ENCODE measurements at regions not wholly inside any gene's neighbourhood (a gene's known extent, or its start where the extent isn't known, plus 50 kb on each side); places are given as distances from the start of the nearest gene placed in this dataset.

DNA sequence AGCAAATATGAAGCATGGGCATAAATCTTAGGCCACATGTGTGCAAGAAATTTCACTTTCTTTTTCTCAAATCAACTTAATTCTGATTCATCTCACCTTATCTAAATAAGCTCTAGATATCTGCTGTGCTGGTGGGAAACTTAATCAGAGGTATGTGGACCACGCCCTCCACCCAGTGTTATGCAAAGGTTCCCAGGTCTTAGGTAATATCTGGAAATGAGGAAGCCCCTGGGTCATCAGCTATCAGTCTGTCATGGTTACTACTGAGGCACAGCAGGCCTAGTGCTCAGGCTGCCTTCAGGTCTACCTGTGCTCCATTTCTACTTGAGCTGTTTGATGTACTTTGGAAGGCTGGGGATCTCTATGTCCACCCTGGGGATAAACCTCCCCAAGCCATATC lies 134.4 kb upstream of the KCNH8 start:
- H3F3A ChIP-seq (ENCODE audit: low read depth) = no peaks in the 10 kb centered on the region
- H3K4me2 ChIP-seq = no peak overlapping the region
- no peak overlapping the region for H3K4me3 ChIP-seq
- H3K9ac ChIP-seq = no peak overlapping the region
- Mint-ChIP-seq H3K9me3 (no peaks in the 10 kb centered on the region), H3K27ac (no peak overlapping the region), H3K27me3 (ENCODE audit: insufficient read depth, low read depth) (no peaks in the 10 kb centered on the region), H3K4me1 (peaks cover 8% of the 10 kb centered on the region), H3K4me3 (no peak overlapping the region), H3K36me3 (no peaks in the 10 kb centered on the region)
- DNase-seq (ENCODE audit: low spot score) = no peak
- no peak for TF ChIP-seq EZH2phosphoT487 (IDR thresholded peaks at IDR 0.05)
- TF ChIP-seq EZH2 (IDR thresholded peaks at IDR 0.05) = no peak
- no peak for TF ChIP-seq CTCF (IDR thresholded peaks at IDR 0.05)
- H3K79me2 ChIP-seq (ENCODE audit: low read depth) = no peaks in the 10 kb centered on the region
- H3K36me3 ChIP-seq = no peaks in the 10 kb centered on the region
- H3K9me3 ChIP-seq (ENCODE audit: low read depth) = no peaks in the 10 kb centered on the region
- H3K27ac ChIP-seq = no peak overlapping the region
- H3K27me3 ChIP-seq = no peaks in the 10 kb centered on the region
- H3K4me1 ChIP-seq = no peaks in the 10 kb centered on the region
- H4K20me1 ChIP-seq (ENCODE audit: low read depth) = no peaks in the 10 kb centered on the region
- H2AFZ ChIP-seq (replicated peaks) = no peak overlapping the region

GRCh38 chr3:19012846-19013245 lies 135.5 kb upstream of the KCNH8 start:
- Histone ChIP-seq H3K9me3 (ENCODE audit: low read depth) (no peaks in the 10 kb centered on the region), H3K4me2 (no peak overlapping the region), H3K9ac (no peak overlapping the region), H4K20me1 (ENCODE audit: low read depth) (no peaks in the 10 kb centered on the region), H3K79me2 (ENCODE audit: low read depth) (no peaks in the 10 kb centered on the region), H3F3A (ENCODE audit: low read depth) (no peaks in the 10 kb centered on the region), H3K4me3 (no peak overlapping the region), H3K36me3 (no peaks in the 10 kb centered on the region), H3K4me1 (no peaks in the 10 kb centered on the region), H3K27me3 (no peaks in the 10 kb centered on the region), H2AFZ (replicated peaks) (no peak overlapping the region), H3K27ac (no peak overlapping the region)
- no peaks in the 10 kb centered on the region for H3K9me3 Mint-ChIP-seq
- TF ChIP-seq EZH2phosphoT487 (IDR thresholded peaks at IDR 0.05) (no peak), EZH2 (IDR thresholded peaks at IDR 0.05) (no peak), CTCF (IDR thresholded peaks at IDR 0.05) (no peak)
- no peak overlapping the region for H3K27ac Mint-ChIP-seq
- H3K4me1 Mint-ChIP-seq = peaks cover 8% of the 10 kb centered on the region
- no peak overlapping the region for H3K4me3 Mint-ChIP-seq
- no peaks in the 10 kb centered on the region for H3K27me3 Mint-ChIP-seq (ENCODE audit: insufficient read depth, low read depth)
- no peaks in the 10 kb centered on the region for H3K36me3 Mint-ChIP-seq
- DNase-seq (ENCODE audit: low spot score) = no peak

- H3K9ac ChIP-seq = no peak overlapping the region
- H3K36me3 ChIP-seq = no peaks in the 10 kb centered on the region
- H3K4me3 ChIP-seq = no peak overlapping the region
- Mint-ChIP-seq H3K36me3 (no peaks in the 10 kb centered on the region), H3K4me1 (no peaks in the 10 kb centered on the region), H3K4me3 (no peak overlapping the region), H3K9me3 (no peaks in the 10 kb centered on the region), H3K27me3 (ENCODE audit: insufficient read depth, low read depth) (no peaks in the 10 kb centered on the region), H3K27ac (no peak overlapping the region)
- H3K79me2 ChIP-seq (ENCODE audit: low read depth) = no peaks in the 10 kb centered on the region
- no peak overlapping the region for H3K4me2 ChIP-seq
- no peak for DNase-seq (ENCODE audit: low spot score)
- no peaks in the 10 kb centered on the region for H4K20me1 ChIP-seq (ENCODE audit: low read depth)
- no peaks in the 10 kb centered on the region for H3K27me3 ChIP-seq
- TF ChIP-seq EZH2phosphoT487 (IDR thresholded peaks at IDR 0.05) (no peak), EZH2 (IDR thresholded peaks at IDR 0.05) (no peak), CTCF (IDR thresholded peaks at IDR 0.05) (no peak)
- no peaks in the 10 kb centered on the region for H3F3A ChIP-seq (ENCODE audit: low read depth)
- no peaks in the 10 kb centered on the region for H3K4me1 ChIP-seq
- no peak overlapping the region for H3K27ac ChIP-seq
- H2AFZ ChIP-seq (replicated peaks) = no peak overlapping the region
- H3K9me3 ChIP-seq (ENCODE audit: low read depth) = no peaks in the 10 kb centered on the region
These were observed 145.7 kb upstream of the KCNH8 start for GRCh38 chr3:19002606-19003005.

DNA sequence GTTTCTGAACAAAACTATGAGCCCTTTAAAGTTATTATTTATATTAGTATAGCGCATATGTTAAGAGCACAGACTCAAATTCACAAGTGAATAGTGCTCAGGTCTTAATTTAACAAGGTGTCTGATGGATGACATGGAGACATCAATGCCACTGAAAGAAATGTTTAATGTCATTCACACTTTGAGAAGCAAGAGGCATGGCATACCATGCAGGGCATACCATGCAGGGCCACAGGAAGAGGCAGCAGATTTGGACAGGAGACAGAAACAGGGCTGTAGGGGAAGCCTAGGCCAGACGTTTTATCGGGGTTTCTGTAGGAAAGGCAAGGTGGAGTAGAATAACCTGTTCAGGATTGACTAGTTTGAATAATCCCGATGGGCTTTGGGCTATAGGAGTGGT lies 150.2 kb upstream of the KCNH8 start:
- no peaks in the 10 kb centered on the region for H3K4me1 ChIP-seq
- H3K27ac ChIP-seq = no peak overlapping the region
- H3K36me3 ChIP-seq = no peaks in the 10 kb centered on the region
- H3K79me2 ChIP-seq (ENCODE audit: low read depth) = no peaks in the 10 kb centered on the region
- no peak overlapping the region for H3K9ac ChIP-seq
- Mint-ChIP-seq H3K4me1 (no peaks in the 10 kb centered on the region), H3K36me3 (no peaks in the 10 kb centered on the region), H3K27ac (no peak overlapping the region), H3K27me3 (ENCODE audit: insufficient read depth, low read depth) (peaks cover 2% of the 10 kb centered on the region), H3K4me3 (no peak overlapping the region), H3K9me3 (peaks cover 8% of the 10 kb centered on the region)
- no peak for DNase-seq (ENCODE audit: low spot score)
- TF ChIP-seq EZH2 (IDR thresholded peaks at IDR 0.05) (no peak), CTCF (IDR thresholded peaks at IDR 0.05) (no peak), EZH2phosphoT487 (IDR thresholded peaks at IDR 0.05) (no peak)
- H3K4me2 ChIP-seq = no peak overlapping the region
- no peaks in the 10 kb centered on the region for H3F3A ChIP-seq (ENCODE audit: low read depth)
- no peak overlapping the region for H3K4me3 ChIP-seq
- no peaks in the 10 kb centered on the region for H3K9me3 ChIP-seq (ENCODE audit: low read depth)
- H3K27me3 ChIP-seq = no peaks in the 10 kb centered on the region
- no peak overlapping the region for H2AFZ ChIP-seq (replicated peaks)
- H4K20me1 ChIP-seq (ENCODE audit: low read depth) = no peaks in the 10 kb centered on the region

Measured in neural progenitor cell (in vitro differentiated cells).